H54 (cell line): ENCODE measurements at regions not wholly inside any gene's neighbourhood (a gene's known extent, or its start where the extent isn't known, plus 50 kb on each side); places are given as distances from the start of the nearest gene placed in this dataset.
"Not testable (repeated sequence)": the region's sequence is repeated elsewhere in the genome, so short reads cannot be mapped to it uniquely, and the experiment has no call there.

Source experiments
- DNase-seq: peaks from one replicate; pipeline ENCODE4 v3.0.0; 2011; ENCODE audit warnings: low spot score, mixed read lengths; ENCODE audit not compliant: insufficient read length
- FAIRE-seq: peaks from 3 replicates; lab custom pipeline; 2011; peaks lifted over from hg19 to GRCh38; lab: Jason Lieb, UNC
- POLR2A ChIP-seq: IDR thresholded peaks from 2 replicates; pipeline ENCODE4 v1.6.1; 2011; ENCODE audit warnings: low read depth, mild to moderate bottlenecking, low read length

GRCh38 chr10:33008499-33009243, 50.6 kb upstream of the ITGB1 start:
- FAIRE-seq, result peak; percentile 57
- DNase-seq, result no peak
- no peak for TF ChIP-seq POLR2A

GRCh38 chr10:33007731-33008381, 49.8 kb upstream of the ITGB1 start:
- DNase-seq, FAIRE-seq: not testable (repeated sequence)
